Iris pigment epithelial cell (primary cell): ENCODE measurements at regions not wholly inside any gene's neighbourhood (a gene's known extent, or its start where the extent isn't known, plus 50 kb on each side); places are given as distances from the start of the nearest gene placed in this dataset.
"Not testable (repeated sequence)": the region's sequence is repeated elsewhere in the genome, so short reads cannot be mapped to it uniquely, and the experiment has no call there.

Experiments used
- DNase-seq: peaks from one replicate; pipeline ENCODE4 v3.0.0-alpha.2; 2011; ENCODE audit warnings: low read depth

DNA sequence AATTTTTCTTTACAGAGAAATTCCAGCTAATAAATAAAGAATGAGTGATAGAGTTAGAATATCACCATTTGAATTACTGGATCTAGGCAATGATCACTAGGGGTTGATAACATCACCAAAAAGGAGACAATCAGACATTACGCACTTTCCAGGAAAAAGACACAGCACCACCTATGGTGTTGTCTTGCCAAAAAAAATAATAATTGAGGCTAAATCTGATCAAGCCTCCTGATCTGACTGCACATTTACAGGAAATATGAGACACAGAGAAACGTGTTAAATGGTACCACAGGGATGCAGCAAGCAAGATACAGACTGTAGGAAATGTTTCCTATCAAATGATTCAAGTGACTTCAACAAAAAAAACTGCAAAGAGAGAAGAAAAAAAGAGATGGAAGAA is 92.8 kb downstream of the EOMES start:
- DNase-seq = no peak

GRCh38 chr3:27628026-27628750 is 93.9 kb downstream of the EOMES start:
- DNase-seq = no peak

DNA sequence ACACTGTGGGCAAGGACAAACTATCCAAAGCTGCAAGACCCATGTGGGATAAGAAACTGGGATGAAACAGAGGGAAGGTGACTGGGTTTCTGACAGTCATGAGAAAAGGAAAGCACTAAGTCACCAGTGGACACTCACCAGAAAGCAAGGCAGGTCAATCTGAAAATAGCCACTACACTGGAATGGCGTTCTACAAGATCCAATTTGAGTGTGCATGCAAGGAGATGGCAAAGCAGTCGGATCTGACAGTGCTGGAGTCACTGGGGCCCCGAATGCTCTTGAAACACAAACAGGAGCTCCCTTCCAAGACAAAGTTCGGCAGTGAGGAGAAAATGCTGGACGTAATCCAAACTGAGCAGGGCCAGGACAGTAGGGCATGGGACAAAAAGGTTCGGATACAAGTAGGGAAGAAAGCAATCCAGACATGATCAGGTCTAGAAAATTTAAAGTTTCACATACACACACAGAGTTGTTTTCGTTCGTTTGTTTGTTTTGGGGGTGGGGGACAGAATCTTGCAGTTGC is 95.5 kb downstream of the EOMES start:
- DNase-seq = no peak

DNA sequence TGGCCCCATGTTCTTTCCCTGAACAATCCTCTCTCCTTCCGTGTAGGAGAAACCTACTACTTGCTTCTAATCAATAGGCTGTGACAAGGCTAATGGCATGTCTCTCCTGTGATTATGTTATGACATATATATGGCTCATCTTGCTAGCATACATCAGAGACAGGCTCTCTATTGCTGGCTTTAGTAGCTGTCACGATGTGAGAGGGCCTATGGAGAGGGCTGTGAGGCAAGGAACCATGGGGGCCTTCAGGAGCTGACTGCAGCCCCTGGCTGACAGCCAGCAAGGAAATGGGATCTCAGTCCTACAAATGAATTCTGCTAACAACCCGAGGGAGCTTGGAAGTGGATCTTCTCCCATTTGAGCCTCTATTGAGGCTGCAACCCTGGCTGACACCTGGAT is 96.3 kb downstream of the EOMES start:
- DNase-seq = no peak

GRCh38 chr3:27623085-27623753 is 98.9 kb downstream of the EOMES start:
- DNase-seq = no peak

GRCh38 chr3:27617552-27617951 is 104.6 kb downstream of the EOMES start:
- no peak for DNase-seq

DNA sequence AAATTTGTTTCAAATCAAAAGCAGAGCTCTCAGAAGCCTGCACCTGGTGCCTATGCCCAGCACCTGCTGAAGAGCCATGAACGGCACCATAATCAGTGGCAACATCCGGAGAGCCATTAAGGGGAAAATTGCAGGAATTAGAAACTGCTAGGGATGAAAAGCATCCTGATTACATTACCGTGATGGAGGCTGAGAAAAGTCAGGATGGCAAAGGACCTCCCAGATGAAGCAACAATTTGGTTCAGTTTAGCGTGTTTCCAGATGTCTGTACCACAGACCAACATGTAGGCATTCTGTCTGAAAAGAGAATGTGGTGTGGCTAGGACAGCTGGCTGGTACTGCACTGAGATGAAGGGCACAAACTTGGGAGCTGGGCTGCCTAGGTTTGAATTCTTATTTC is 106.1 kb downstream of the EOMES start:
- no peak for DNase-seq

GRCh38 chr3:27615555-27615954 is 106.6 kb downstream of the EOMES start:
- no peak for DNase-seq

- no peak for DNase-seq
Observed at GRCh38 chr3:27614592-27614991, 107.5 kb downstream of the EOMES start.

- peak; percentile 61 for DNase-seq
Observed at GRCh38 chr3:27613846-27614500, 108.2 kb downstream of the EOMES start.

DNA sequence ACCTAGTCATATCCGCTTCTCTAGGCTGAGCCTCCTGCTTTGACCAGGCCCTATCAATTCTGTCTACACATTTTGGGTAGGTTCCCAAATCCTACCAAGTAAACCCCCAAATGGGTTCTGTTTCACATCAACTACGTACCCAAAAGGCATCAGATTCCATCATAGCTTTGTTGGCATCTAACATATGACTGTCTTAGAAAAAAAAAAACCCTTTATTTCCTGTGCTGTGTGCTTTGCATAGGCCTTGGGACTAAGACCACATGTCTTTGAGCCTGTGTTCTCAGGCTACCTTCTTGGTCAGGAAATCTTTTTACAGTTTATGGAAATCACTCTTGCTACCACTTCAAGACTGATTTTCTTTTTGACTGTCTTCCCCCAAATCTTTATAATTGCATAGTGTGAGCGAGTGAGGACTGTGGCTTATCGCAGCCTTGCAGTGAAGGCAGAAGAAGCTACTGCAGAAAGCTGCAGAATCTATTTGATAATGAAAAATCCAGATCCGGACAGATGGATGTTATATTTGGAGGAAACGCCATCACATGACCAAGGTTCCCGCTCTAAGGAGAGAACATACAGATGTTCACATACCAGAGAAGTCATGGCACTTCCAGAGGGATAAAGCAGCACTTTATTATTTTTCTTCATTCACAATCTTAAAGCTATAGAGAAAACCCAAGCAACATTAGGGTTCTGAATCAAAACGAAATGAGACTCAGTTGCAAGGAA is 111.2 kb downstream of the EOMES start:
- no peak for DNase-seq

GRCh38 chr3:27607370-27607769 is 114.8 kb downstream of the EOMES start:
- peak; percentile 17 for DNase-seq

GRCh38 chr3:27606537-27606936 is 115.6 kb downstream of the EOMES start:
- peak; percentile 52 for DNase-seq

- not testable (repeated sequence) for DNase-seq
Observed at GRCh38 chr3:27601311-27601710, 117.1 kb upstream of the SLC4A7 start.

DNA sequence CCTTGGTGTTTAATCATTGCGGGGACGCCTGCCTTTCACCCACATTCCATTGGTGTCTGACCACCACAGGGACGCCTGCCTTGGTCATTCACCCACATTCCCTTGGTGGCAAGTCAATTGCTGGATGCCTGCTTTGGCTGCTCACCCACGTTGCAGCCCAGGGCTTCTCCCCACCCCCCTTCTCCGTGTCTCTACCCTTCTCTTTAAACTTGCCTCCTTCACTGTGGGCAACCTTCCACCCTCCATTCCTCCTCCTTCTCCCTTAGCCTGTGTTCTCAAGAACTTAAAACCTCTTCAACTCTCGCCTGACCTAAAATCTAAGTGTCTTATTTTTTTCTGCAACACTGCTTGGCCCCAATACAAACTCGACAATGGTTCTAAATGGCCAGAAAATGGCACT is 115.6 kb upstream of the SLC4A7 start:
- not testable (repeated sequence) for DNase-seq

DNA sequence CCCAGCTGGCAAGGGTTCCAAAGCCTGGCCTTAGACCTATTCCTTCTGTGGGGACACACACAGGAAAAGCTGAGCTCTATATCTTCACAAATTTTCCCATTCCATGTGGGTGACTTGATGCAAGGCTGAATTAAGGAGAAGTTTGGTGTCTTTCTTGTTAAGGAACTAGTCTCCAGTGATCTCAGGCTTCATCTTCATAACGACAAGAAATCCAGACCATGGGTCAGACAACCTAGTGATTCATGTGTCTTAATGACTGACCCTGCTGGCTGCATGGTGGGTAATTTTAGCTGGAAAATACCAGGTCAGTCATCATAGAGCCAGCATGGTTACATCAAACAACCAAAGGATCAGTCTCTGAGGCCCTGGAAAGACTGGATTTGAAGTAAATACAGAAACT is 112.7 kb upstream of the SLC4A7 start:
- peak; percentile 52 for DNase-seq

DNA sequence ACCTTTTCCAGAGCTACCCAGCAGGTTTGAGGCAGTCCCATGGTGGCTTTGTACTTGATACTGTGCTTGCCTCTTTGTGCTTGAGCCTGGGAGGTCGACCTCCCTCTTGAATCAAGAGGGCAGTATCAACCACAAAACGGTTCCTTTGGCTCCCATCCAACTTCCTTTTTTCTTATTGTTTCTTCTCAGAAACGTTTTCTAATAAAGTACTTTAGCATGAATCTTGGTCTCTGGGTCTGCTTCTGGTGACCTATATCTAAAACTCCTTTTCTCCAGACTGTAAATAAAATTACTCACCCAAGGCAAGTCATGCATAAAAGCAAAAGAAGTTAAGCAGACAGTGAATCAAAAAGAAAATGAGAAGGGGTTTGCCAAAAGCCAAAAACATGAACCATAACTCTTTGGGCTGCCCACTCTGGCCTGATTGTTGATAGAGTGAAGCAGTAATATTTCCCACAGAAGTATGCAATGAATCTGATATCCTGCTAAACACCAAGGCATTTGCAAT is 112.2 kb upstream of the SLC4A7 start:
- peak; percentile 51 for DNase-seq

GRCh38 chr3:27594096-27594690 is 110.0 kb upstream of the SLC4A7 start:
- DNase-seq = peak; percentile 14

GRCh38 chr3:27593173-27593572 is 109.0 kb upstream of the SLC4A7 start:
- no peak for DNase-seq

DNA sequence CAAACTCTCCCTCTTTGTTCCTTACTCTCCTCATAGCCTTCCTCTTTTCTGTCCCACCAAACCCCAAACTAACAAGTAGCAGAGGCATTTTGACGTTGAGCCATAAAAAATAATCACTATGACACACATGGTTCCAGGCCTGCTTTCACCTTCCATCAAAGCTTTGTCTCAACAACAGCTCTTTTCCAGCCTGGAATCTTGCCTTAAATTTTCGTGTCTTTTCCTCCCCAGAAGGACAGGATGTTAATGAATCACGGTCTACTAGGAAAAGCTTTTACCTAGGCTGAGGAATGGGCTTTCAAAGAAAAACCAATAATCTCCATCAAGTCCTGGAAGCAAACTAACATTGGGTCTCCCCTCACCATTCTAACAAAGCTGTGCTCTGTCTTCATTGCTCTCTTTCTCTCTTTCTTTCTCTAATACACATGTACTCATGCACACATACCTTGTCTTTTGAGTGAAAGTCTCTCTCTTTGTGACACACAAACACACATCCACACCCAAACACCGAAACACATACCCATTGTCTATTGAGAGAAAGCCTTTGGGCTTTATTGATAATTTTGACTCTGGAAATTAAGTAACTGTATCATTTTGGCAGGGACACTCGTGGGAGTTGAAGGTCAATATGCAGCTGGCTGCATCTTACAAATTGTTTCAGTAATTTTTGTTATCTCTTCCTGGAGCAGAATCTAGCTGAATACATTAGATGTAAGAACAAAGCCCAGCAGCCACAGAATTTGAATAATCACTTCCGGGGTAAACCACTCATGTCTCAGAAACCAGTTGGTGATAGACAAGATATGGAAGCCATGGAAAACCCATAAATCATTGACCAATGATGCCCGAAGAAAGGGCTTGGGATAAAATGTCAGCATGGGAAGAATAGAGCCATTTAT is 107.4 kb upstream of the SLC4A7 start:
- no peak for DNase-seq
